GM19238 (cell line): ENCODE measurements at regions not wholly inside any gene's neighbourhood (a gene's known extent, or its start where the extent isn't known, plus 50 kb on each side); places are given as distances from the start of the nearest gene placed in this dataset.

Source experiments
- DNase-seq: peaks from one replicate; pipeline ENCODE4 v3.0.0; 2011; ENCODE audit warnings: low spot score; ENCODE audit not compliant: insufficient read length

DNA sequence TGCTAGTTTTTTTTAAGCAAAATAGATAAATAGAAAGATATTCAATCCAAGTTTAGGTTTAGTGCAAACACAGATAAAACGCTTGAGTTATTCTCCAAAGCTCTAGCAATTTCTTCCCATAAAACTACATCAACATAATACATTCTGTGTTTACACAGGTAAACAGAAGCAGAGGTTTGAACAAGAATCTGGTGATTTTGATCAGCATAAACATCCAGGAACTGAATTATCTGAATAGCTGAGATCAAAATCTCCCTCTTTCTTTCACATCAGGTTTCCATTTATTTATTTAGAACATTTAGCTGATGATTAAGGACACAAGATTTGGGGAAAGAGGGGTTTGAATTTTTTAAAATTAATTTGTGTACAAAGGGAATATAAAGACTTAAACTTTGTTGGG lies 1564.6 kb downstream of the MRPL39 start:
- no peak for DNase-seq

DNA sequence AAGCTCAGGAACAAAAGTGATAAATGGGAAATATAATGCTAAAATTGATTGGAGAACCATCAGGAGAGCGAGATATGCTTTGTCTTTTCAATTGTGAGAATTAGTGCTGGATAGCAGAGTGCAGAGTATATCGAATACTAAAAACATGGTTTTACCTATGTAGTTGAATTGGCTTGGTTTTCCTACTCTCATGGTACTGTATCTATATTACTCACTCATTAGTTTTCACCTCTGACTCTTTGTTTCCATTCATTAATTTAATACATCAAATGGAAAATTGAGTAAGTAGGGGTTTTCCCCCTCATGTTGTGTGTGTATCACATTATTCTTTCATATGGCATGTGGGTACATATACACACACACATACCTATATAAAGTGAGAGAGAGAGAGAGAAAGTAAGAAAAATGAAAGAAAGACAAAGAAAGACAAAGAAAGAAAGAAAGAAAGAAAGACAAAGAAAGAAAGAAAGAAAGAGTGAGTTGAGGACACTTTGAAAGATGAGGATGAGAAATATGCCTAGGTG lies 1574.5 kb downstream of the MRPL39 start:
- no peak for DNase-seq

DNA sequence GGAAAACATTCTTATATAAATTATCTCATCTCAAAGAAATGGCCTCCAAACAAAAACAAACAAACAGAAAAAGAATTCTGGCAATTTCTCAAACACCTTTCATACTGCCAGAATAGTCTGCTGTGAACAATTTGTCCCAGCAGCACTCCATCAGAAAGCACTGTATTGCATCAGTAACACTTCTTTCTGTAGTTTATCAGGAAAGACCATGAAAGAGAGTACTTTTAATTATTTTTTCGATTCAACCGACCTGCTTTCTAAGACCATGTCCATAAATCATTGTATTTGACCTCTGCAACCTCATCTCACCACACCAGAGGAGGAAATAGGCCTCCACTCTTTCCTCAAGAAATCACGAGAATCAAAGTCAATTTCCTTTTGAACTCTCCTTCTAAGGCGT lies 1579.9 kb downstream of the MRPL39 start:
- DNase-seq = no peak

DNA sequence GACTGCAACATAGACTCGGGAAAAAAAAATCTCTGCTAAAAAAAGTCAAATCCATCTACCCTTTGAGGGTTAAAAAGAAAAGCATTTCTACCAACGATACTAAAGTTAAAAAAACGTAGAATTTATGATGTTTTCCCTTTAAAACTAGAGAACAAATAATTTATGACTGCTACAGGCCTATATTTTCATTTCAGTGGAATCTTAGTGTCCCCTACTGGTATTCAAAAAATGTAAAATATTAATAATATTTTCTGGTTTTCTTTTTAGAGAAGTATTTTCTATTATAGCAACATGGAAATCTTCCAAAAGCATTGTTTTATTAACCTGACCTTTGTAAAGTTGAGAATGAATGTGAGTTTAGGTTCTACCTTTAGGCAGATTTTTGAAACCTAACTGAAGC lies 1582.2 kb downstream of the MRPL39 start:
- no peak for DNase-seq

DNA sequence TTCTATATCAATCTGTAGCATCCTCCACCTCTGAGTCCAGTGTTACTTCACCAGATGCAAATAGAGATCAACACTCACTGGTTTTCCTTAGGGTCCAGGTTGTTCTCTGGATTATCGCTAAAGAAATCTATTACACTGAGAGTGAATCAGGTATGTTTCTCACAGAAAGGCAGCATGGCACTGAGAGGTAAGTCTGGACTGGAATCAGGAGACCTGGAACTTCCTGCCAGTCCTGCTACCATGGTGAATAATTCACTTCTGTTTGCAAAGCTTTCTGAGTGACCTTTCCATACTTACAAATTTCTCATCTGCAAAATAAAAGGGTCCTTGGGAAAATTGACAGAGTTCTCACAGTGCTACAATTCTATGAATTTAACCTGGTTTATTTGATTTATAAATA lies 1583.3 kb downstream of the MRPL39 start:
- no peak for DNase-seq

DNA sequence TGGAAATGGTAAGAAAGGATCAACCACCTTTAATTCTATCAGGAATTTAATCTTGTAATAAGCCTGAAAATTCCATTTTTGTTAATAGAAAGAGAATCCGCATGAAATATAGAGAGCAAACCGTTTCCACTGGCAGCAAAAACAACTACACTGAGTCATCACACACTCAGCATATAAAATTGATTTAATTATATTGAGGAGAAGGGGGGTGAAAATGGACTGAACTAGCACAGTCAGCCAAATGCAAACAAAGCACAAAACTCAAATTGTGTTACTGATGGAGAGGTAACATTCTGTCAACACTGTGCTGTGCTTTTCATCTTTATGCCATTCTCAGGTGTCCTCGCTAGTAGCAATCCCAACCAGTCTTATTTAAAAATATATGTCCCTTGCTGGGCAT lies 1583.9 kb downstream of the MRPL39 start:
- DNase-seq = no peak

DNA sequence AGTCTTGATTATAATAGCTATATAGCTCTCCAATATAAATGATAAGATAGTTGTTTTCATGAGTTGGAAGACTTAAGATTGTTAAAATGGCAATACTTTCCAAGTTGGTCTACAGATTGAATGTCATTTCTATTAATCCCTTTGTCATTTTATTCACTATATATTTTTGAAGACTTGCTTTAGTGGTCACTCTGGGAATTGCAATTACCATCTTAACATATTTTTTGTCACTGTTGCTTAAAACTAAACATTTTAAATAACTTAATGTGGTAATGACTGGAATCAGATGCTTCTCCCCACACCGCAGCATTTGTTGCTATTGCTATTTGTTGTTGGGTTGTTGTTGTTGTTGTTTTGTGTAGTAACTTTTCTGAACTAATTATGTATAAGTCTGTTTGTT lies 1592.9 kb downstream of the MRPL39 start:
- DNase-seq = no peak

DNA sequence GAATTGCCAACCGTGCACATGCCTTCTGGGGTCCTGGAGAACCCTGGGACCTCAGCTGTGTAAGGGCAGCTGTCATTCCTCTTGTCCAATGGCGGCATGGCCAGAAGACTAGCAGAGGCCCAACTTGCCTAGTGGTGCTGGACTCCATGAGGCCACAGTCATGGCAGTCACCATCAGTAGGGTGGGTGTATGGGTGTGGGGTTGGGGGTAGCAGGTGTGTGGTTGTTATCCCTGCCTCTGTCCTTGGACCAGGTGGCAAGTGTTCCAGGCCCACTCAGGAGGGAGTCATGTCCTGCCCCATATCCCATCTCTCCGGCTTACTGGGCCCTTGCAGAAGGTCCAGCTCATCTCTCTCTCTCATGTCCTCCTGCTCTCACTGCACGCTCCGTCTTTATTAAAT lies 1596.2 kb downstream of the MRPL39 start:
- DNase-seq = no peak

DNA sequence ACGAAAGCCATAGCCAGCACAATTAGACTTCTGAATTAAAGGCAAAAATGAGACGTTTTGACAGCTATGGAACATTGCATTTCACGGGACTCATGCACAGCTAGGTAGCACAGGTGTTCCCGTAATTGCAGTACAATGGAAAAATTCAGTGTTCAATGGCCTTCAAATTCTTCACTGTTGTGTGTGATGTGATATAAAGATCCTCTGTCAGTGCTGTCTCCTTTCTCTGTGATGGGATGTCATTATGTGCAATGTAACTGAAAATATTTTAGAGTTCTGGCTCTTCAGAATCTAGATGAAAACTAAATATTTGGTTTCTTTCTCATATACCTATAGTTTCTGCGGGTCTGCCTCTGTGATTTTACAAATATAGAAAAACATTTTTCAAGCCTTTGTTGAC lies 1599.7 kb downstream of the MRPL39 start:
- DNase-seq = no peak

DNA sequence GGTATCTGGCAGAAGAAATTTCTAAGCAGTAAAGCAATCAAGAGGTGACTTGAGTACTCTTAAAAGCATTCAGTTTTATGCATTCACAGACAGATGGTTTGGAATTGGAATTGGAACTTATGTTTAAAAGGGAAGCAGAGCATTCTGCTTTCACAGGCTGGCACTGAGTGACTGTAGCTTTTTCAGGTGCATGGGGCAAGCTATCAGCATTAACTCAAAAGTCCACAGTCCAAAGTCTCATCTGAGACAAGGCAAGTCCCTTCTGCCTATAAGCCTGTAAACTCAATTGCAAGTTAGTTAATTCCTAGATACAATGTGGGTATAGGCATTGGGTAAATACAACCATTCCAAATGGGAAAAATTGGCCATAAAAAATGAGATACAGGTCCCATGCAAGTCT lies 1620.3 kb downstream of the MRPL39 start:
- DNase-seq = no peak

DNA sequence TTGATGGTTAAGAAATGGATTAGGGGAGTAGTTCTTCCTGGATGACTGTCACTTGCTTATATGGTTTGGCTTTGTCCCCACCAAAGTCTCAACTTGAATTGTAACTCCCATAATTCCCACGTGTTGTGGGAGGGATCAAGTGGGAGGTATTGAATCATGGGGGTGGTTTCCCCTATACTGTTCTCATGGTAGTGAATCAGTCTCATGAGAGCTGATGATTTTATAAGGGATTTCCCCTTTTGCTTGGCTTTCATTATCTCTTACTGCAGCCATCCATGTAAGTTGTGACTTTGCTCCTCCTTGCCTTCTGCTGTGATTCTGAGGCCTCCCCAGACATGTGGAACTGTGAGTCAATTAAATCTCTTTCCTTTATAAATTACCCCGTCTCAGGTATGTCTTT lies 1621.1 kb downstream of the MRPL39 start:
- no peak for DNase-seq

DNA sequence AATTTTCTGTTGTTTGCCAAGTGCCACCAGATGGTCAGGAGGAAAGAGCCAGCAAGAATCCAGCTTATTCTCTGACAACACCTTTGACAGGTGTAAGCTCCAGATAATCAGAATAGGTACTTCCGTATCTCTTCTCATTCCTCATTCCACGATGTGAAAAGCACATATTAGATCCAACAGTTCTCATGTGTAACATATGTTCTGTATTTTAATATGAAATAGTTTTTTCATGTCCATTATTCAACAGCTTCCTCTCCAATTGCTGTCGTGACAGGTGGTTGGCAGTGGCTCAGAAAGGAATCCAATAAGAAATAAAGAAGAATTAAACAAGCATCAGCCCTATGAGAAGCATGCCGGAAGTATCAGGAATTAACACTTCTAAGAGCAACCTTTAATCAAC lies 1624.7 kb downstream of the MRPL39 start:
- no peak for DNase-seq

DNA sequence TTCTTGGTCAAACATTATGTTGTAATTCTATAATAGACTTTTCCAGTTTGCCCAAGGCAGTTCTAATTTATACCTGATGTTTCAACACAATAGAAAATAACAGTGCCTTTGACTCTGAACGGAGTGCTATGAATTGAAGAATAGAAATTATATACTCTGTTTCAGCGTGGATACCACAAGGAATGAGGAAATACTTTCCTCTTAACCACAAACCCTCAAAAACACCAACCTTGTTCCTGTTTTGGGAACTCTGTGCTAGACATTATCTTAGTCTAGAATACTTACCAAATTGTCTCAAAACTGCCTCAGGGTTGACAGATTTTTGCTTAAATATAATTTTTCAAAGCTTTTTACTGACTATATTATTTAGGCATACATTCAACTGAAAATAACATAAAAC lies 1629.3 kb downstream of the MRPL39 start:
- DNase-seq = no peak

DNA sequence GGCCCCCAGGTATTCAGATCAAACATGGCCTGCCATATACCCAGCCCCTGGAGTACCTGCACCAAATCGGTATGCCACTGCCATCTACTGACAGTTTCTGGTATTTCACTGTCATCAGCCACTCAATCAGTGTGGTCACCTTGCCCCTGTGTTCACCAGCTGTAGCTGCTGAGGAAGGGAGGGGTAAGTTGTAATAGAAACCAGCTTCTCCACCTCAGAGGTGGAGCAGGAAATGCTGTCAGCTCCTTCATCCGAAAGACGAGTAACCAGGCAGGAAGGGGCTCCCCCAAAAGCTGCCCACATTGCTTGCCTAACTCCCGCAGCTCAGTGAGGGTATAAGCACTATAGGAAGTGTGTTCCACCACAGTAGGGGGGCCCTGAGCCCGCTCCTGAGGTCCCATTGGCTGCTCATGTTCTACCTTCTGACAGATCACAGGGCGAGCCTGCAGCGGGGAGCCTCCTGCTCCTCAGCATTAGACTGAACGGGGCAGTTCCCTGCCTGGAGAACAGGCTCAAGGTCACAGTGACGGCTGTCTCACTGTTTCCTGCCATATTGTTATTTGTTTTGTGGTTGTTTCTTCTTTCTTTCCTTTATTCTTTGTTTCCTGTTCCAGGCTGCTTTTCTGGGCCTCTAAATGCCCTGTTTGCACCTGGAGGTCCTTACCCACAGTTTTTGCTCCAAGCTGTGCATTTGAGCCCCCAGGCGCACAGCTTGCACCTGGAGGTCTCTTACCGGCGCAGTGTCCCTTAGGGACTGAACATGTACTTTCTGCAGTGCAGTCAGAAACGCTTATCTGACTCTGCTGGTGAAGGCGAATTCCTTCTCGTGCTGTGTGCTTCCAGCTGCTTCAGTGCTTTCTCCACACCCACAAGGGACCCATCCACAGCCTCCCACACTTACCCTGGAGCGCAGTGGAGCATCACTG lies 1638.3 kb downstream of the MRPL39 start:
- DNase-seq = peak; percentile 14

DNA sequence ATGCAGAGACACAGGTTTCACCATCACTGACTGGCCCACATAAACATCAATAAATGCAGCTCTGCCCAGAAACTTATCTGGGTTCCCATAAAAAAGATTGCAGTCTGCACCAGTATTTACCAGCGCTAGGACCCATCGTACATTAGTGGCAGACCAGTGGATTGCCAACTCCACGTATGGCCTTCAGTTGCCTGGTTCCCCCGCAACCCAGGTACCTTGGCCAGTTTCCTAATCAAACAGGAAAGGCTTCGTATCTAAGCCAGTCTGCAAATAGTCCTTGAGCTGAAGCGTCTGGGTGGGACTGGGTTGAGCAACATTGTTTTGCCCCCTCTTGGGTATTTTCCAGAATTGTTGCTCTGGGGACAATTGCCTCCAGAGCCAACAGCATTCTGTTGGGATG lies 1639.3 kb downstream of the MRPL39 start:
- DNase-seq = no peak

DNA sequence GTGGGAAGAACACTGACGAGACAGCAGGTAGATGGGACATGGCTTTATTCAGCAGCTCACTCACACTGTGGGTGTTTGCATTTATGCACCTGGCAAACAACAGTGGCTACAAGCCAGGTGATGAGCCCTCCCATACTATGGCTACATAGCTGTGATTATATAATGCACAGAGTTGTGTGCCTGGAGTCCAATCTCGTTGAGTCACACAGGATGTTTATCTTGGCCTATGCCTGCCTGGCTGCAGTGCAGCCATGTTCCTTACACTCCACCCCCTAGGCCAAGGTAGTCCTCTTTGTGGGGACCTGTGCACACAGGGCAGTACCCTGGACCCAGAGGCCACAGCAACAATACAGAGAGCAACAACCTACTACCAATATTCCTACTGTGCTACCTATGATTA lies 1643.8 kb downstream of the MRPL39 start:
- no peak for DNase-seq

DNA sequence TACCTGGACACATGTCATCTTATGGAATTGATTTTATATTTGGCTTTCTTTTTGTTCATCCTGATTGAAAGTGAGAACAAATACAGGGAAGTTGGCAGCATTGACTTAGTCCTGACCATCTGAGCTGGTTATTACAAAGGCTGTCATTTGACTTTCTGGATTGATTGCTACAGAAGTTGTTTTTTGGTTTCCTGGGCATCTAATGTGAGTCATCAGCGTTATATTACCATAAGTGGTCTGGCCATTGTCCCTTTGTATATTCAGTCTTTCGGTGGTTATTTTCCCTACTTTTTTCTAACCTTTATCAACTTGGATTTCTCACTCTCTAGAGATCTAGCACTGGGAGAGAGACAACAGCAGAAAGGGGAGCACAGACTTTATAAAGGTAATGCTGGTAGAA lies 1646.5 kb downstream of the MRPL39 start:
- no peak for DNase-seq

DNA sequence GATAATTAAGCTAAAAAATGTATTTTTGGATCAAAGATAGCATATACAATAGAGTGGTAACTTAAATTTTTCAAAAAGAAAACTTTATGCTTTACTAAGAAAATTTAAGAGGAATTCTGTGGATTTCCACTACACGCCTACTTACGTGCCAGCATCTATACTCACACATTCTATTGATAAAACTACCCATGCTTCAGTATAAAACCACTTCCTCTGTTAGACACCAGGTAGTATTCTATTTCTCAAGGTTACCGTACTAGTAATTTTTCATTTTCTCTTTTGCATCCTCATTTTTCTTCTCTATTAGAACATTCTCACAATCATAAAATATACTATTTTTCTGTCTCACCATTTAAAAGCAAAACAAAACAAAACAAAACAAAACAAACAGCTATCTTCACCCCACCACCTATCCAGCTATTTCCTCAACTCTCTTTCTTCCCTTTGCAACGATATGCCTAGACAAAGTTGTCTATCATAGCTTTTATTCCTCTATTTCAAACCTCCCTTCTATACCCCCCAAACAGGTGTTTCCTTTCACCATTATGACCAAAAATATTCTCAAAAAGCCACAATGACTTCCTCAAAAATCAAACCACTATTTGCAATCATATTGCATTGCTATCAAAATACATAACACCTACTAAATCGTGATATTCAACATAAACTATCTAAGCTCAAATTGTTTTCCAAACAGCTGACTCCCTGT lies 1652.0 kb downstream of the MRPL39 start:
- no peak for DNase-seq

DNA sequence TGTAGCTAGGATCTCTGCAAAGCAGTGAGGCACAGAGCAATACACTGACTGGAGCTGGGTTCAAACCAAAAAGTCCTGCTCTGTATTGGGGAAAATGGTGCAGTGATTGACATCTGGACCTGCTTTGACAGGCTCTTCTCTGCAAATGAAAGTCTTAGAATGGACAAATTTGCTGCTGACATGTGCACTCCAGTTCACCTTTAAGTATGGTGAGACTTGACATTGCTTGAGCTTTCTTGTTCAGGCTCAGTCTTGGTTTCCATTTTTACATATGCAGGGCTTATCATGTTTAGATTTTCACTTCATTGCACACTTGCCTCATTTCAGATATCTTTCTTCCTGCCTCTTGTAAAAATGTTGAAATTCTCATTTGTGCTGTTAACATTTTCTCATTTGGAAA lies 1655.0 kb downstream of the MRPL39 start:
- no peak for DNase-seq

DNA sequence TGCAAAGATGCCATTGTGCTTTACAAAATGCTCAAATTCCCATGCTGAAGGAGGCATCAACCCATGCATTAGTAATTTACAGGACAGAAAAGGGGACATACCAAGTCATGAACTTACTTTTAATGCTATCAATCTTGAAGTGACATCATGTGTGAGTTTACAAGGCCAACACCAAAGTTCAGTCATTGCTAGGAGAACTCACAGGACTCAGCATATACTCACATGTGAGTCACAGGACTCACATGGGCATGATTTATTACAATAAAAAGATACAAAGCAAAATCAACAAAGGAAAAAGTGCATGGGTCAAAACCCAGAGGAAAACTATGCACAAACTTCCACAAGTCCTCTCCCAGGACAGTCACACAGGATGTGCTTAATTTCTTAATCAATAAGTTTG lies 1656.0 kb downstream of the MRPL39 start:
- DNase-seq = no peak

DNA sequence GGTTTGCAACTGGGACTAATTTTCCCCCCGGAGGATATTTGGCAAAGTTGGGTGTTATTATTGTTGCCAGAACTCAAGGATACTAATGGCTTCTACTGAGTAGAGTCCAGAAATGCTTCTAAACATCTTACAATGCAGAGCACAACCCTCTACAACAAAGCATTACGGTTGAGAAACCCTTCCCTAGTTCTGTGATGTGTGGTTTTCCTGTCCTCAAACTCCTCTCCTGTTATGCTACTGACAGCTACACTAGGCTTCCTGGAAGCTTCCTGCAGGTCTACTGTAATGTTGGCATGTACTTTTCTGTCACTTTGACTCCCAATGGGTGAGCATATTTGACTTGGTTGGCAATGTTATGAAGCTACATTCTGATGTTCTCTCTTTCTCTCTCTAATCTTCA lies 1656.9 kb downstream of the MRPL39 start:
- no peak for DNase-seq

DNA sequence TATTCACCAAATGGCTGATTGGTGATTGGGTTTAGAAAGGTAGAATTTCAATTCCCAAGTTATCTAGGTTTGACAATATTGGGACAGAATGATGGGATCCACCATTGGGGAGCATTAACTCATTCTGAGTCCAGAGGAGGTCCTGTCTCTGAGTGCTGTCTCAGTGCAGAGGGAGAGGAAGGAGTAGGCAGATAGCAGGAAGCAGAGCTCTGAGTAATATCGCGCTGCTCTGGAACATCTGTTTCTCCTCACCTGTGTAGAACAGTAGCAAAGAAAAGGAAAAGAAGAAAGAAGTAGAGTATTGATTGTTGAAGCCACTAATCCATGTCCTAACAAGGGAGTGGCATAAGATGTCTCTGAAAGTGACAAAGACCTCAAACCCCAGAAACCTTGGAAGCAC lies 1657.8 kb downstream of the MRPL39 start:
- DNase-seq = no peak
